IMR-90 (cell line): ENCODE measurements at regions not wholly inside any gene's neighbourhood (a gene's known extent, or its start where the extent isn't known, plus 50 kb on each side); places are given as distances from the start of the nearest gene placed in this dataset.
A peak's percentile ranks its signal among the peaks of the same experiment; 100 is the strongest.

ENCODE experiments used
- ATAC-seq: fragments of 200-7000 bp; cut with Tn5 transposase; 2 replicates; pipeline ENCODE4 v1.9.1; 2020; ENCODE audit warnings: low read depth, mild to moderate bottlenecking, moderate library complexity
- BruUV-seq: library from RNA; stranded (reverse); fragments of 400-500 nt; replicated peaks from 2 replicates; lab custom pipeline; 2021; lab: Mats Ljungman, UMichigan
- CTCF ChIA-PET: fragments of 300-600 bp; formaldehyde crosslinking; extraction: SDS; loops from one replicate; lab custom pipeline; 2021; ENCODE audit warnings: antibody characterized with exemption; lab: Yijun Ruan, JAX
- POLR2A ChIA-PET: fragments of 300-600 bp; sonication (Branson Sonifier 250); formaldehyde crosslinking; loops from one replicate; lab custom pipeline; 2022; ENCODE audit warnings: antibody characterized with exemption; ENCODE audit not compliant: unreplicated experiment; lab: Charles Lee
- DNase-seq: peaks from one replicate; pipeline ENCODE4 v3.0.0; 2013
- H2AFZ ChIP-seq: replicated peaks from 2 replicates; pipeline ENCODE3; 2013; ENCODE audit warnings: low read length, mild to moderate bottlenecking; ENCODE audit not compliant: poor library complexity
- H2AK5ac ChIP-seq: 2 replicates; pipeline ENCODE4 v1.6.1; 2013; ENCODE audit warnings: low read depth, low read length, inconsistent platforms
- H2AK9ac ChIP-seq: replicated peaks from 2 replicates; pipeline ENCODE3; 2013; ENCODE audit warnings: mild to moderate bottlenecking, low read depth, low read length, moderate library complexity; ENCODE audit not compliant: poor library complexity
- H2BK120ac ChIP-seq: 2 replicates; pipeline ENCODE4 v1.6.1; 2013; ENCODE audit warnings: low read depth, low read length, inconsistent platforms
- H2BK15ac ChIP-seq: 3 replicates; pipeline ENCODE4 v1.6.1; 2013; ENCODE audit warnings: low read depth, low read length, inconsistent platforms
- H2BK20ac ChIP-seq: 2 replicates; pipeline ENCODE4 v1.6.1; 2013; ENCODE audit warnings: low read depth, mild to moderate bottlenecking, inconsistent platforms, low read length, moderate library complexity
- H2BK5ac ChIP-seq: 2 replicates; pipeline ENCODE4 v1.6.1; 2013; ENCODE audit warnings: mild to moderate bottlenecking, low read depth, low read length, inconsistent platforms; ENCODE audit not compliant: poor library complexity, severe bottlenecking
- H3K14ac ChIP-seq: replicated peaks from 2 replicates; pipeline ENCODE4 v1.6.1; 2013; ENCODE audit warnings: low read depth, low read length, inconsistent platforms
- H3K18ac ChIP-seq: 2 replicates; pipeline ENCODE4 v1.6.1; 2013; ENCODE audit warnings: low read depth, low read length, control low read depth
- H3K23ac ChIP-seq: 2 replicates; pipeline ENCODE4 v1.6.1; 2013; ENCODE audit warnings: low read depth, low read length, inconsistent platforms
- H3K27ac ChIP-seq: 2 replicates; pipeline ENCODE4 v1.5.1; 2013; ENCODE audit warnings: mild to moderate bottlenecking, control low read depth, low read length; ENCODE audit not compliant: insufficient read depth
- H3K27me3 ChIP-seq: 2 replicates; pipeline ENCODE4 v1.6.1; 2013; ENCODE audit warnings: low read length; ENCODE audit not compliant: control insufficient read depth, insufficient read depth
- H3K36me3 ChIP-seq: 2 replicates; pipeline ENCODE4 v1.6.1; 2013; ENCODE audit warnings: low read length, mixed read lengths; ENCODE audit not compliant: control insufficient read depth, insufficient read depth
- H3K4ac ChIP-seq: 2 replicates; pipeline ENCODE4 v1.6.1; 2013; ENCODE audit warnings: low read depth, low read length, inconsistent platforms
- H3K4me1 ChIP-seq: 2 replicates; pipeline ENCODE4 v1.6.1; 2013; ENCODE audit warnings: low read length, mixed read lengths; ENCODE audit not compliant: control insufficient read depth, insufficient read depth
- H3K4me2 ChIP-seq: 2 replicates; pipeline ENCODE4 v1.6.1; 2013; ENCODE audit warnings: low read depth, mild to moderate bottlenecking, control low read depth, low read length, moderate library complexity
- H3K4me3 ChIP-seq: 2 replicates; pipeline ENCODE4 v1.5.1; 2013; ENCODE audit warnings: low read depth, mild to moderate bottlenecking, control low read depth, low read length, moderate library complexity; ENCODE audit not compliant: insufficient read depth
- H3K56ac ChIP-seq: 2 replicates; pipeline ENCODE4 v1.6.1; 2013; ENCODE audit warnings: low read length, inconsistent platforms; ENCODE audit not compliant: insufficient read depth; ENCODE audit errors: extremely low read depth
- H3K79me1 ChIP-seq, 2 experiments: 2 replicates each; pipeline ENCODE4 v1.6.1; 2013; ENCODE audit warnings: low read length in 2 of 2, inconsistent platforms in 1 of 2, low read depth in 1 of 2
- H3K9ac ChIP-seq: 2 replicates; pipeline ENCODE4 v1.6.1; 2013; ENCODE audit warnings: low read depth, low read length, control low read depth
- H3K9me1 ChIP-seq: 2 replicates; pipeline ENCODE4 v1.6.1; 2013; ENCODE audit warnings: low read length, inconsistent platforms; ENCODE audit not compliant: insufficient read depth
- H3K9me3 ChIP-seq: 2 replicates; pipeline ENCODE4 v1.6.1; 2013; ENCODE audit warnings: low read length; ENCODE audit not compliant: control insufficient read depth, insufficient read depth
- H4K20me1 ChIP-seq: 2 replicates; pipeline ENCODE4 v1.6.1; 2013; ENCODE audit warnings: low read length, inconsistent platforms; ENCODE audit not compliant: insufficient read depth
- H4K5ac ChIP-seq: 2 replicates; pipeline ENCODE4 v1.6.1; 2013; ENCODE audit warnings: mild to moderate bottlenecking, low read depth, low read length, control low read depth
- H4K8ac ChIP-seq, 2 experiments: 2 replicates each; pipeline ENCODE4 v1.6.1; 2013; ENCODE audit warnings: low read depth in 2 of 2, low read length in 2 of 2, control low read depth in 1 of 2, inconsistent platforms in 1 of 2
- H4K91ac ChIP-seq: 2 replicates; pipeline ENCODE4 v1.6.1; 2013; ENCODE audit warnings: low read depth, low read length, inconsistent platforms; ENCODE audit not compliant: insufficient read depth
- ELK1 ChIP-seq: fragments of 150-350 bp; IDR thresholded peaks from 2 replicates; pipeline ENCODE4 v1.6.1; 2016; ENCODE audit warnings: low read depth, mild to moderate bottlenecking, low read length, moderate library complexity, borderline replicate concordance
- POLR2A ChIP-seq: IDR thresholded peaks from 2 replicates; pipeline ENCODE4 v1.6.1; 2012; ENCODE audit warnings: mild to moderate bottlenecking, low read depth, low read length
- RFX5 ChIP-seq: IDR thresholded peaks from 2 replicates; pipeline ENCODE4 v1.8.0; 2012; ENCODE audit warnings: low read depth, mild to moderate bottlenecking, low read length, moderate library complexity
- WGBS, 2 experiments: methylation state at CpG; one replicate each; pipeline versions ENCODE4 v1.1.5 to v1.1.7; 2013; ENCODE audit warnings: missing lambda C conversion rate in 2 of 2; ENCODE audit not compliant: insufficient read length in 1 of 2; ENCODE audit errors: extremely low coverage in 2 of 2; 5-methylcytosine and 5-hydroxymethylcytosine counted together
- dilution Hi-C: fragments of 300-500 bp; cut with HindIII; formaldehyde crosslinking; loops from one replicate; pipeline ENCODE4 v1.14.3; 2018; ENCODE audit warnings: low sequenced_read_pairs; ENCODE audit not compliant: unreplicated experiment
- in situ Hi-C: fragments of 300-500 bp; cut with MboI; formaldehyde crosslinking; loops from 3 replicates; pipeline ENCODE4 v1.14.3; 2019; ENCODE audit warnings: low sequenced_read_pairs, inconsistent platforms, mixed read lengths
- intact Hi-C: fragments of 100-400 bp; cut with micrococcal nuclease; formaldehyde crosslinking; loops from 2 replicates; pipeline ENCODE4 v1.10.0; 2022

- Histone ChIP-seq H2BK120ac (peak overlapping the region; percentile 9; the same call in 1 of the 2 replicates), H4K8ac (0 out of 4 replicates have a peak overlapping the region, but pooled peaks of 1 of the 2 experiments have one; percentile 6), H2BK15ac (peak overlapping the region; percentile 8; the same call in 1 of the 3 replicates), H3K4ac (peak overlapping the region; percentile 35), H3K27me3 (no peaks in the 10 kb centered on the region), H2AK5ac (peak overlapping the region; percentile 36; the same call in 1 of the 2 replicates), H3K56ac (no peak overlapping the region), H3K4me2 (no peak overlapping the region), H3K4me1 (peaks cover 27% of the 10 kb centered on the region), H4K5ac (peak overlapping the region; percentile 35), H3K9me3 (no peaks in the 10 kb centered on the region), H3K27ac (no peak overlapping the region), H3K4me3 (no peak overlapping the region), H3K23ac (no peak overlapping the region), H2BK5ac (no peak overlapping the region), H3K79me1 (no peaks in the 10 kb centered on the region), H3K36me3 (no peaks in the 10 kb centered on the region), H2BK20ac (no peak overlapping the region), H2AK9ac (no peak overlapping the region), H3K9ac (no peak overlapping the region), H3K9me1 (peaks cover 9% of the 10 kb centered on the region), H3K18ac (peak overlapping the region; percentile 78), H4K20me1 (no peaks in the 10 kb centered on the region; the same call in 1 of the 2 replicates), H3K14ac (peak overlapping the region; percentile 14; the same call in 1 of the 2 replicates), H2AFZ (no peak overlapping the region), H4K91ac (peak overlapping the region; percentile 48; the same call in 1 of the 2 replicates)
- TF ChIP-seq POLR2A (no peak), ELK1 (no peak), RFX5 (no peak)
- dilution Hi-C loops: no loop called here
- no peak for DNase-seq
- no TSS peak for BruUV-seq
- ATAC-seq: no peak
- in situ Hi-C loops: no loop called here
- POLR2A ChIA-PET: no interaction called here
- no CpG with 5 or more reads among the region's 5 CpGs for WGBS, 2 experiments
- intact Hi-C loops: no loop called here
- CTCF ChIA-PET: interaction anchor here (1.1 kb wide), 1 partner anchor 96 kb away, joined by 3 read pairs; no protein-coding TSS in a partner anchor
Observed at GRCh38 chr1:91578320-91579109, 77.9 kb downstream of the CDC7 start.
